Epithelial cell of esophagus (primary cell): ENCODE measurements at regions not wholly inside any gene's neighbourhood (a gene's known extent, or its start where the extent isn't known, plus 50 kb on each side); places are given as distances from the start of the nearest gene placed in this dataset.
"Not testable (repeated sequence)": the region's sequence is repeated elsewhere in the genome, so short reads cannot be mapped to it uniquely, and the experiment has no call there.

Experiments
- DNase-seq: peaks from one replicate; pipeline ENCODE4 v3.0.0; 2010; ENCODE audit warnings: low read depth
- H3K4me3 ChIP-seq: 2 replicates; pipeline ENCODE4 v1.5.1; 2011; ENCODE audit warnings: mild to moderate bottlenecking, low read length, control low read depth
- TF ChIP-seq, protein P1 (sequence below): IDR thresholded peaks from 2 replicates; pipeline ENCODE4 v1.5.1; 2011; ENCODE audit warnings: low read depth, mild to moderate bottlenecking, low read length, control low read depth, inconsistent platforms; ENCODE audit not compliant: insufficient read depth; ENCODE audit errors: missing control alignments

DNA sequence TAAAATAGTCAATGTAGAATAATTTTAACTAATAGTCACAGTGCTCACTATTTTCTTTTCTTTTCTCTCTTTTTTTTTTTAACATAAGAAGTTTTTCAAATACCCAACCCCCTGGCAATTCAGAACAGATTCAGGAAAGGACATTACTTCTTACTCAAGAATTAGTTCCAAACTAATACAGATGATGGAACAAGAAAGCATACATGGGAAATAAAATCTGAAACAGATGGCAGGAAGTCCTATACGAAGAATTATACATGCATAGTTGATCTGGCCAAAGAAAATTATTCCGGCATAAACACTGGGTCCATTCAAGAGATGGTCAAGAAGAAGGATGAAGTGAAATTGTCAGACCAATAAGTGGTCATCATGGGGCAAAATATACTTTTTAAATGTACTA is 614.4 kb upstream of the INTU start:
- DNase-seq: no peak
- TF ChIP-seq, protein P1, sequence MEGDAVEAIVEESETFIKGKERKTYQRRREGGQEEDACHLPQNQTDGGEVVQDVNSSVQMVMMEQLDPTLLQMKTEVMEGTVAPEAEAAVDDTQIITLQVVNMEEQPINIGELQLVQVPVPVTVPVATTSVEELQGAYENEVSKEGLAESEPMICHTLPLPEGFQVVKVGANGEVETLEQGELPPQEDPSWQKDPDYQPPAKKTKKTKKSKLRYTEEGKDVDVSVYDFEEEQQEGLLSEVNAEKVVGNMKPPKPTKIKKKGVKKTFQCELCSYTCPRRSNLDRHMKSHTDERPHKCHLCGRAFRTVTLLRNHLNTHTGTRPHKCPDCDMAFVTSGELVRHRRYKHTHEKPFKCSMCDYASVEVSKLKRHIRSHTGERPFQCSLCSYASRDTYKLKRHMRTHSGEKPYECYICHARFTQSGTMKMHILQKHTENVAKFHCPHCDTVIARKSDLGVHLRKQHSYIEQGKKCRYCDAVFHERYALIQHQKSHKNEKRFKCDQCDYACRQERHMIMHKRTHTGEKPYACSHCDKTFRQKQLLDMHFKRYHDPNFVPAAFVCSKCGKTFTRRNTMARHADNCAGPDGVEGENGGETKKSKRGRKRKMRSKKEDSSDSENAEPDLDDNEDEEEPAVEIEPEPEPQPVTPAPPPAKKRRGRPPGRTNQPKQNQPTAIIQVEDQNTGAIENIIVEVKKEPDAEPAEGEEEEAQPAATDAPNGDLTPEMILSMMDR: no peak
- no peak overlapping the region for H3K4me3 ChIP-seq

DNA sequence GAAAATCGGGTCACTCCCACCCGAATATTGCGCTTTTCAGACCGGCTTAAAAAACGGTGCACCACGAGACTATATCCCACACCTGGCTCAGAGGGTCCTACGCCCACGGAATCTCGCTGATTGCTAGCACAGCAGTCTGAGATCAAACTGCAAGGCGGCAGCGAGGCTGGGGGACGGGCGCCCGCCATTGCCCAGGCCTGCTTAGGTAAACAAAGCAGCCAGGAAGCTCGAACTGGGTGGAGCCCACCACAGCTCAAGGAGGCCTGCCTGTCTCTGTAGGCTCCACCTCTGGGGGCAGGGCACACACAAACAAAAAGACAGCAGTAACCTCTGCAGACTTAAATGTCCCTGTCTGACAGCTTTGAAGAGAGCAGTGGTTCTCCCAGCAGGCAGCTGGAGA is 611.9 kb upstream of the INTU start:
- not testable (repeated sequence) for DNase-seq, H3K4me3 ChIP-seq

DNA sequence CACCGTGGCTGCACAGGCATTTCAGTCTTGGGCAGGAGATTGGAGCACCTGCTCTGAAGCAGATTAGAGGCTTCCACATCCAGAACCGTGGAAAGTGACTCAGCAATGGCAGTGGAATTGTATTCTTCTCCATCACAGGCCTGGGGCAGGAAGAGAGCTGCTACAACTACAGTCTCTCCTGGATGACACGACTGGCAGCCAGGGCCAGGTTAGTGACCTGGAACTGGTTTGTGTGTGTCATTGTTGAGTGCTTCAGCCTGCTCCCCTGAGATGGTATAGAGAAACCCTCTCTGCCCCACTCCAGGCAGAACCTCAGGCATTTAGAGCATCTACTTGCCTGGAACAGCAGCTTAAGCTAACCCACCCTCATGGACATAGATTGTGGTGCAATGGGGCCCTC is 596.5 kb upstream of the INTU start:
- H3K4me3 ChIP-seq: no peak overlapping the region
- TF ChIP-seq, protein P1: no peak
- DNase-seq: no peak

DNA sequence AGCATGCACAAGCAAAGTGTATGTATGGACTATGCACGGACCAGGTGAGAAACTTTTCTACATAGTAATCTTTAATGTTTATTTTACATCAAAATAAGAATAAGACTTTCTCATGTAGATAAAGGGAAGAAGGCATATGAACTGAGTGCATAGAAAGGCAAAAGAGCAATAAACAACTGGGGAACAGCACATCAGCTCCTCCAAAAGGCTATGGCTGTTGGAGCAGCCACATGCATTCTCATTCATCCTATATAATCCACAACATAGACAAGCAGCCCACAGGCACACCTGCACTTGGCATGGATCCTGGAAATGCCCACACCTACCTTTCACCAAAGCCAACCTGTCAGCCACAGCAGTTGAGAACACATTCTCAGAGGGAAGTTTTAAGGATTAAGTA is 586.9 kb upstream of the INTU start:
- peak; percentile 76 for DNase-seq
- TF ChIP-seq, protein P1: no peak
- H3K4me3 ChIP-seq: no peak overlapping the region

DNA sequence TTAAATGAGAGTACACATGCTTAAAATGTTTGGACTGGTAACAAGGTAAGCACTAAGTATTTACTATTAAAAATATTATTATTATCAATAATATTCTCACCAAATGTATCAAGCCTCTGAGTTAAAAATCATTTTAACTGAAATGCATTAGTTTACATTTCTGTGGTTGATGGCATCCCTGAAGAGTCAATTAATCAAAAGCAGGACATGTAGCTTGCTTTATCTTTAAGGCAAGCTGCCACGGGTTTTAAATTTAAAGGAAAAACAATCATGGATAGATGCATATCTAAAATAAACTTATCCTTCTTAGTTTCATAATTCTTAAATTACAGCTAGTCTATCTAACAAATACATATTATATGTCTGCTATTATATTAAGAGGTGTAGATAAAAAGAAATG is 584.8 kb upstream of the INTU start:
- no peak for DNase-seq
- TF ChIP-seq, protein P1: no peak
- H3K4me3 ChIP-seq: no peak overlapping the region

DNA sequence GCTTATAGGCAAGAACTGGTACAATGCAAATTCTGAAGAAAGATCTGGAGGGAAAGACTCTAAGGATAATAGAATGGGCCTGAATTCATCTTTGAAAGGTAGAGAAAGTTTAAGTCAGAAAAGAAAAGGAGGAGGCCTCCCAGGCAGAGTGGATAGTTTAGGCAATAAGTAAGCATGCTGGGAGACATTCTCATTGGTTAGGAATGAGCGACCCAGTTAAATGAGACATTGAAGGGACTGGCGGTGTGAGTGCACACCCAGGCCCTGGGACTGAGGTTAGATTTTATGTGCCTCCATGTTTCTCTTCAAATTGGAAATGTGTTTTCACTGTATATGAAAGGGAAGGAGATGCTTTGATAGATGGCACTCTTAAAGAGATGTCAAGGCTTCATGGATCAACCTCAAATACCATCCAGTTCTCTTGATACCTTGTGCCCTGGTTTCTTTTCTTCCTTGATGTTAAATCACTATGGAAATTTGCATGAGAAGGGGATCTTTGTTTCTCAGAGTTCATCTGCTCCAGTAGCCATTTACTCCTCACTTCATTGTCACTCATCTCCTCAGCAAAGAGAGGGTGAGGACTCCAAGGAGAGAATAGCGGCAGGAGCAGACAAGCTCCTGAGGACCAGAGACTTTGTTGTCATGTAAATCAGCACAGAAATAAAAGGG is 584.2 kb upstream of the INTU start:
- no peak overlapping the region for H3K4me3 ChIP-seq
- no peak for DNase-seq
- TF ChIP-seq, protein P1: no peak

DNA sequence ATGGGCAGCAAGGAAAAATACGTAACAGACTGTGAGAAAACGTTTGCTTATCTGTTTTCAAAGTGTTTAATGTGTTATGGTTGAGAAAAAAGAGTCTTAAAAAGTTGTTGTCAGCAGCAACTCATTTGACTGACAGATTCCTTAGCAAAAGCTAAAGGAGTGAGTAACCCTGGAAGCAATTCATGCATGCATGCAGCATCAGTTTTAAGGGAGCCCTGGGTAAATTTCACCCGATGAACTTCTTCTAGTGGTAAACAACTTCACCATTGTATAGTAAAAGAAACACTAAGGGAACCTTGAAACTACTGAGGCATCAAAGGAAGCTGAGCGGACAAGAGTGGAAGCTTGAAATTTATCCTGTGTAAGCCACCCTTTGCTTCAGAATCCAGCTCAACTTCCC is 583.2 kb upstream of the INTU start:
- H3K4me3 ChIP-seq: no peak overlapping the region
- peak; percentile 17 for DNase-seq
- TF ChIP-seq, protein P1: no peak

DNA sequence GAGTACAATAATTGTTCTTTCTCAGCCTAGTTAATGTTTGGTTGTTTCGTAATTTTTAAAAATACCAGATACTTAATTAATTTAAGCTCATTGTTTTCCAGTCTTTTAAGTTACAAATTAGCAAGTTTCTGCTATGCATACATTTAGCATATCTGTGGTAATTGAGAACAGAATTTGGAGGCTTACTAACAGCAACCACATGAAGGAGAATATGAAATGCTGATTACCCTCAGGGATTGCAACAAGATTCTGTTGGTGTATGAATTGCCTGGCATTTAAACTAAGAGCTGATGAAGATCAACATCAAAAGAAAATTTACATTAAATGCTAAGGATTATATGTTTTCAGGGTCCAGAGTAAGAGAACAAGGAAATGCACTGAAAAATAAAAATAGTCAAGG is 580.0 kb upstream of the INTU start:
- DNase-seq: no peak
- no peak overlapping the region for H3K4me3 ChIP-seq
- TF ChIP-seq, protein P1: no peak
